ENCODE measurements at regions not wholly inside any gene's neighbourhood (a gene's known extent, or its start where the extent isn't known, plus 50 kb on each side); places are given as distances from the start of the nearest gene placed in this dataset.

GRCh38 chr6:164210783-164211182, 796.3 kb downstream of the QKI start:
- WGBS, result 83% methylated on average over 5 of the region's 5 CpGs
- intact Hi-C loops (cut with DNase I), result no loop called here
- no peak for TF ChIP-seq POLR2A (IDR thresholded peaks at IDR 0.05; ENCODE audit: low read depth)
- Histone ChIP-seq H3K4me3 (no peak overlapping the region), H3K4me1 (no peaks in the 10 kb centered on the region), H3K27me3 (no peaks in the 10 kb centered on the region), H3K36me3 (no peaks in the 10 kb centered on the region), H3K27ac (replicated peaks in 1 of 4) (no peak overlapping the region), H3K9me3 (no peaks in the 10 kb centered on the region)
- DNase-seq (ENCODE audit: extremely low spot score), result no peak

DNA sequence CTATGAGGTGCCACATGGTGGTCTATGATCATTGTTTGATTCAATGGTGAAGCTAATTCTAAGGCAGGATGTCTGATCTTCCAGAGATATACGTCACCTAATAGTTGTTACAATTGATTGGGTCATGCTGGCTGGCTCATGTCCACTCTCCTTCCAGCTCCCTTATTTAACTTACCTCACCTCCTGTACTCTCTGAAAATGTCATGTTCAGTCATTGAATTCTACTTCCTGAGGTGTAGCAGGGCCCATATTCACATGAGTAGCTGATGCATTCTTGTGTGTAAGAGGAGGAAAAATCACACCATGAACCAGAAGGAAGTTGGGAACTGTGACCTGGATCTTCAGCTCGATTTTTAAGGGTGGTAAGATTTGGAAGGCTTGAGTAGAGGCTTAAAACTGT, 795.8 kb downstream of the QKI start:
- Histone ChIP-seq H3K4me1 (no peaks in the 10 kb centered on the region), H3K27me3 (no peaks in the 10 kb centered on the region), H3K9me3 (no peaks in the 10 kb centered on the region), H3K4me3 (no peak overlapping the region), H3K27ac (replicated peaks in 1 of 4) (no peak overlapping the region), H3K36me3 (no peaks in the 10 kb centered on the region)
- TF ChIP-seq POLR2A (IDR thresholded peaks at IDR 0.05; ENCODE audit: low read depth), result no peak
- TF ChIP-seq, protein P1, sequence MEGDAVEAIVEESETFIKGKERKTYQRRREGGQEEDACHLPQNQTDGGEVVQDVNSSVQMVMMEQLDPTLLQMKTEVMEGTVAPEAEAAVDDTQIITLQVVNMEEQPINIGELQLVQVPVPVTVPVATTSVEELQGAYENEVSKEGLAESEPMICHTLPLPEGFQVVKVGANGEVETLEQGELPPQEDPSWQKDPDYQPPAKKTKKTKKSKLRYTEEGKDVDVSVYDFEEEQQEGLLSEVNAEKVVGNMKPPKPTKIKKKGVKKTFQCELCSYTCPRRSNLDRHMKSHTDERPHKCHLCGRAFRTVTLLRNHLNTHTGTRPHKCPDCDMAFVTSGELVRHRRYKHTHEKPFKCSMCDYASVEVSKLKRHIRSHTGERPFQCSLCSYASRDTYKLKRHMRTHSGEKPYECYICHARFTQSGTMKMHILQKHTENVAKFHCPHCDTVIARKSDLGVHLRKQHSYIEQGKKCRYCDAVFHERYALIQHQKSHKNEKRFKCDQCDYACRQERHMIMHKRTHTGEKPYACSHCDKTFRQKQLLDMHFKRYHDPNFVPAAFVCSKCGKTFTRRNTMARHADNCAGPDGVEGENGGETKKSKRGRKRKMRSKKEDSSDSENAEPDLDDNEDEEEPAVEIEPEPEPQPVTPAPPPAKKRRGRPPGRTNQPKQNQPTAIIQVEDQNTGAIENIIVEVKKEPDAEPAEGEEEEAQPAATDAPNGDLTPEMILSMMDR (IDR thresholded peaks at IDR 0.05), result no peak
- no peak for TF ChIP-seq POLR2AphosphoS5 (IDR thresholded peaks at IDR 0.05)
- TF ChIP-seq EP300 (IDR thresholded peaks at IDR 0.05), result no peak
- 70% methylated on average over 2 of the region's 2 CpGs for WGBS
- intact Hi-C loops (cut with DNase I), result no loop called here
- DNase-seq (ENCODE audit: extremely low spot score), result no peak

GRCh38 chr6:164208371-164208770, 793.9 kb downstream of the QKI start:
- Histone ChIP-seq H3K4me1 (no peaks in the 10 kb centered on the region), H3K9me3 (no peaks in the 10 kb centered on the region), H3K27me3 (no peaks in the 10 kb centered on the region), H3K27ac (replicated peaks in 1 of 4) (no peak overlapping the region), H3K4me3 (no peak overlapping the region), H3K36me3 (no peaks in the 10 kb centered on the region)
- intact Hi-C loops (cut with DNase I), result no loop called here
- TF ChIP-seq POLR2AphosphoS5 (IDR thresholded peaks at IDR 0.05) (no peak), POLR2A (IDR thresholded peaks at IDR 0.05; ENCODE audit: low read depth) (no peak), EP300 (IDR thresholded peaks at IDR 0.05) (no peak)
- TF ChIP-seq, protein P1 (IDR thresholded peaks at IDR 0.05), result no peak
- no peak for DNase-seq (ENCODE audit: extremely low spot score)
- WGBS, result 71% methylated on average over 8 of the region's 8 CpGs

GRCh38 chr6:164206807-164207423, 792.4 kb downstream of the QKI start:
- Histone ChIP-seq H3K27ac (replicated peaks in 1 of 4) (no peak overlapping the region), H3K4me1 (no peaks in the 10 kb centered on the region), H3K9me3 (no peaks in the 10 kb centered on the region), H3K4me3 (no peak overlapping the region), H3K27me3 (no peaks in the 10 kb centered on the region), H3K36me3 (no peaks in the 10 kb centered on the region)
- DNase-seq (ENCODE audit: extremely low spot score), result no peak
- no peak for TF ChIP-seq POLR2A (IDR thresholded peaks at IDR 0.05; ENCODE audit: low read depth)
- TF ChIP-seq EP300 (IDR thresholded peaks at IDR 0.05), result no peak
- TF ChIP-seq POLR2AphosphoS5 (IDR thresholded peaks at IDR 0.05), result no peak
- TF ChIP-seq, protein P1 (IDR thresholded peaks at IDR 0.05), result no peak
- intact Hi-C loops (cut with DNase I), result no loop called here
- WGBS, result 94% methylated on average over 2 of the region's 2 CpGs

- H3K9me3 ChIP-seq, result no peaks in the 10 kb centered on the region
- no peaks in the 10 kb centered on the region for H3K36me3 ChIP-seq
- WGBS, result 80% methylated on average over 1 of the region's 1 CpG
- no peaks in the 10 kb centered on the region for H3K27me3 ChIP-seq
- no peak for DNase-seq (ENCODE audit: extremely low spot score)
- H3K4me3 ChIP-seq, result no peak overlapping the region
- peaks cover 0 to 6% (median 0%) of the 10 kb centered on the region in 4 donors for H3K4me1 ChIP-seq
- H3K27ac ChIP-seq (replicated peaks in 1 of 4), result no peak overlapping the region
- TF ChIP-seq POLR2AphosphoS5 (IDR thresholded peaks at IDR 0.05) (no peak), POLR2A (IDR thresholded peaks at IDR 0.05; ENCODE audit: low read depth) (no peak), EP300 (IDR thresholded peaks at IDR 0.05) (no peak)
- TF ChIP-seq, protein P1 (IDR thresholded peaks at IDR 0.05), result no peak
- intact Hi-C loops (cut with DNase I), result no loop called here
These were observed 785.6 kb downstream of the QKI start for GRCh38 chr6:164200071-164200470.

All from esophagus muscularis mucosa (tissue), 4 donors.